Heart left ventricle (tissue), 16 donors: ENCODE measurements at regions not wholly inside any gene's neighbourhood (a gene's known extent, or its start where the extent isn't known, plus 50 kb on each side); places are given as distances from the start of the nearest gene placed in this dataset.

ENCODE experiments used
- ATAC-seq, 4 donors: fragments of 200-7000 bp; cut with Tn5 transposase; one replicate each; pipeline ENCODE4 v1.9.1; 2020 to 2022; ENCODE audit warnings: moderate library complexity in 4 of 4, mild to moderate bottlenecking in 3 of 4, moderate number of reproducible peaks in 1 of 4
- DNase-seq, 5 donors: peaks; one replicate each; pipeline ENCODE4 v3.0.0-alpha.2; 2020
- H3K27ac ChIP-seq, 12 donors: fragments of 200-600 bp; sonication (generic) in 4 of 12; one replicate each; pipeline versions ENCODE4 v1.5.0 to v1.8.0; 2016 to 2022; ENCODE audit warnings: mild to moderate bottlenecking in 2 of 12
- H3K27me3 ChIP-seq, 9 donors: fragments of 200-600 bp; sonication (generic) in 2 of 9; one replicate each; pipeline versions ENCODE4 v1.5.1 to v1.8.0; 2016 to 2022; ENCODE audit warnings: mild to moderate bottlenecking in 3 of 9
- H3K36me3 ChIP-seq, 9 donors: fragments of 200-600 bp; sonication (generic) in 2 of 9; one replicate each; pipeline versions ENCODE4 v1.5.0 to v1.8.0; 2018 to 2022; ENCODE audit warnings: mild to moderate bottlenecking in 2 of 9
- H3K4me1 ChIP-seq, 12 donors: fragments of 200-600 bp; sonication (generic) in 4 of 12; one replicate each; pipeline versions ENCODE4 v1.5.0 to v1.8.0; 2016 to 2022; ENCODE audit warnings: mild to moderate bottlenecking in 3 of 12
- H3K4me3 ChIP-seq, 12 donors: fragments of 200-600 bp; sonication (generic) in 4 of 12; one replicate each; pipeline versions ENCODE4 v1.5.0 to v1.8.0; 2017 to 2022; ENCODE audit warnings: mild to moderate bottlenecking in 9 of 12, moderate library complexity in 4 of 12
- H3K9me3 ChIP-seq, 12 donors: fragments of 200-600 bp; sonication (generic) in 4 of 12; one replicate each; pipeline versions ENCODE4 v1.5.0 to v1.8.0; 2016 to 2022; ENCODE audit warnings: mild to moderate bottlenecking in 1 of 12
- POLR2A ChIP-seq, 2 donors: fragments of 450-650 bp; IDR thresholded peaks; one replicate each; pipeline ENCODE4 v1.6.1; 2017; ENCODE audit warnings: antibody characterized with exemption in 2 of 2, mild to moderate bottlenecking in 2 of 2, moderate library complexity in 2 of 2
- WGBS, 4 donors: extraction: QIAGEN DNeasy Blood & Tissue Kit in 2 of 4; methylation state at CpG; one replicate each; pipeline versions ENCODE4 v1.1.5 to v1.1.7; 2013 to 2018; 5-methylcytosine and 5-hydroxymethylcytosine counted together
- intact Hi-C, 10 donors: fragments of 100-400 bp; cut with DNase I; formaldehyde crosslinking; loops; one replicate each; pipeline versions ENCODE4 v1.11.1 to v1.14.2; 2022
- TF ChIP-seq, protein P1 (sequence below), 12 donors: fragments of 200-600 bp; sonication (generic) in 4 of 12; IDR thresholded peaks; one replicate each; pipeline versions ENCODE4 v1.5.0 to v1.8.0; 2018 to 2022; ENCODE audit warnings: antibody characterized with exemption in 12 of 12, mild to moderate bottlenecking in 5 of 12
- donor health status: ischemic (EF 13 %, LVEDD 7.1; RV severe dilation, severe dysfunction).
- donor health status: healthy with polysubstance abuse.
- donor health status: DM: no; HTN: yes; CAD: no.
- donor health status: DM: no; HTN: no; CAD: no.
- donor health status: ischemic (EF 25% LVEDD 6.9; RV normal size, moderate dysfunction).
- donor health status: ischemic (EF 25% LVEDD 5.7; RV mildly dilated, moderate dysfunction).
- donor health status: healthy.
- donor health status: DM: yes; HTN: yes; CAD: no.
- donor health status: ischemic (EF 35%, LVEDD 5.7; RV mildly dilated, moderate dysfunction).
- donor health status: nonischemic (EF 11% LVEDD 7.7; RV severe dilation, severe dysfunction).
- donor health status: DM: yes; HTN: yes; CAD: no.
- donor health status: PGD.
- donor health status: ischemic (EF 29% LVEDD 5.4; RV normal size, mild dysfunction).
- donor health status: nonischemic (EF 23%, LVEDD 6.1; RV moderate dilation, normal function).

DNA sequence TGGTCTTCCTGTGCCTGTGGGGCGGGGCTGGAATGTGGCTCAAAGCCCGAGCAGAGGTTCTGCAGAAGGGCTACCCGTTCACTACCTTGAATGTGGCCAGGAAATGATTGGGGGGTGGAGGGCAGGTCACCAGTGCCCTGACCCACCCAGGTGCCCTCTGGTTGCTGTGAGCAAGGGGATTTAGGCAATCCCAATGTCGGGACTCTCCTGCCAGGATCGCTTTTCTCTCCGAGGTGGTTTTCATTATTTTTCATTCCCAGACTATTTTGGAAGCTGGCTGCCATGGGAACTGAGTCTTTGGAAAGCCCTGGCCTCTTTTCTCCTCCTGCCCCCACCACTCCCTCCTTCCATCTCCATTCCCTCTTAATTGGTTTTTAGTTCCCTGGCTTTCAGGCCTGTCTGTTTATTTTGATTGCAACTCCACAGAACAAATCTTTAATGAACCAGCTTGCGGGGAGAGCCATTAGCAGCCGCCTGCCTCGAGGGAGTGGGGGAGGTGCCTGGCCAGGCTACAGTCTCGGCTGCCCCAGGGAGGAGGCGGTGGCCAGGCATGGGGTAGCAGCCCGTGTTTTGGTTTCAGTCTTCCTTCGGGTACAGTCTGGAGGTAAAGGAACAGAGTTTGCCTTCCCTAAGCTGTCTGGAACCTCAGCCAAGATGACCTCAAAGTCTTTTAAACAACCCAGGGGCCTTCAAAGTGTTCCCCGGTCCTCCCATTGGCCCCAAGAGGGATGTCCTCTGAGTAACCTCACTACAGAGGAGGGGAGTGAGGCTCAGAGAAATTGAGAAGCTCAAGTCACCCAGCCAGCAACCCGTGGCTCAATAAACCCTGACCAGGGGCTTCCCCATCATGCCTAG lies 114.4 kb upstream of the HAAO start:
- H3K27me3 ChIP-seq, result no peaks in the 10 kb centered on the region
- no peak for TF ChIP-seq POLR2A (IDR thresholded peaks at IDR 0.05)
- TF ChIP-seq, protein P1, sequence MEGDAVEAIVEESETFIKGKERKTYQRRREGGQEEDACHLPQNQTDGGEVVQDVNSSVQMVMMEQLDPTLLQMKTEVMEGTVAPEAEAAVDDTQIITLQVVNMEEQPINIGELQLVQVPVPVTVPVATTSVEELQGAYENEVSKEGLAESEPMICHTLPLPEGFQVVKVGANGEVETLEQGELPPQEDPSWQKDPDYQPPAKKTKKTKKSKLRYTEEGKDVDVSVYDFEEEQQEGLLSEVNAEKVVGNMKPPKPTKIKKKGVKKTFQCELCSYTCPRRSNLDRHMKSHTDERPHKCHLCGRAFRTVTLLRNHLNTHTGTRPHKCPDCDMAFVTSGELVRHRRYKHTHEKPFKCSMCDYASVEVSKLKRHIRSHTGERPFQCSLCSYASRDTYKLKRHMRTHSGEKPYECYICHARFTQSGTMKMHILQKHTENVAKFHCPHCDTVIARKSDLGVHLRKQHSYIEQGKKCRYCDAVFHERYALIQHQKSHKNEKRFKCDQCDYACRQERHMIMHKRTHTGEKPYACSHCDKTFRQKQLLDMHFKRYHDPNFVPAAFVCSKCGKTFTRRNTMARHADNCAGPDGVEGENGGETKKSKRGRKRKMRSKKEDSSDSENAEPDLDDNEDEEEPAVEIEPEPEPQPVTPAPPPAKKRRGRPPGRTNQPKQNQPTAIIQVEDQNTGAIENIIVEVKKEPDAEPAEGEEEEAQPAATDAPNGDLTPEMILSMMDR (IDR thresholded peaks at IDR 0.05), result no peak
- no peaks in the 10 kb centered on the region for H3K36me3 ChIP-seq
- ATAC-seq (peak; percentile 52 to 72 (median 71)), DNase-seq (peak; percentile 55 to 81 (median 65))
- 36 to 47% (median 46%) methylated on average over 13 to 15 of the region's 15 CpGs for WGBS, 4 donors
- intact Hi-C loops, result loop anchor here in 2 of 10 donors (1.0 to 5.0 kb wide), 3 partner anchors 18 to 47 kb away; no protein-coding TSS in a partner anchor
- peak overlapping the region; percentile 57 to 90 (median 76) for H3K27ac ChIP-seq
- peaks cover 5 to 73% (median 53%) of the 10 kb centered on the region in 12 donors for H3K4me1 ChIP-seq
- peak overlapping the region in 5 of 12 donors; percentile 9 to 31 (median 14) for H3K4me3 ChIP-seq
- no peaks in the 10 kb centered on the region for H3K9me3 ChIP-seq

GRCh38 chr2:42906111-42906556 lies 113.8 kb upstream of the HAAO start:
- peak in 1 of 4 donors; percentile 4 for ATAC-seq
- no peak for DNase-seq
- Histone ChIP-seq H3K4me3 (peak overlapping the region in 5 of 12 donors; percentile 8 to 31 (median 12)), H3K9me3 (no peaks in the 10 kb centered on the region), H3K27me3 (no peaks in the 10 kb centered on the region), H3K27ac (peak overlapping the region; percentile 57 to 90 (median 76)), H3K4me1 (peaks cover 5 to 74% (median 55%) of the 10 kb centered on the region in 12 donors), H3K36me3 (no peaks in the 10 kb centered on the region)
- 29 to 62% (median 50%) methylated on average over 4 of the region's 4 CpGs for WGBS, 4 donors
- intact Hi-C loops, result loop anchor here in 2 of 10 donors (1.0 to 5.0 kb wide), 3 partner anchors 19 to 47 kb away; no protein-coding TSS in a partner anchor
- TF ChIP-seq, protein P1 (IDR thresholded peaks at IDR 0.05), result no peak
- no peak for TF ChIP-seq POLR2A (IDR thresholded peaks at IDR 0.05)

DNA sequence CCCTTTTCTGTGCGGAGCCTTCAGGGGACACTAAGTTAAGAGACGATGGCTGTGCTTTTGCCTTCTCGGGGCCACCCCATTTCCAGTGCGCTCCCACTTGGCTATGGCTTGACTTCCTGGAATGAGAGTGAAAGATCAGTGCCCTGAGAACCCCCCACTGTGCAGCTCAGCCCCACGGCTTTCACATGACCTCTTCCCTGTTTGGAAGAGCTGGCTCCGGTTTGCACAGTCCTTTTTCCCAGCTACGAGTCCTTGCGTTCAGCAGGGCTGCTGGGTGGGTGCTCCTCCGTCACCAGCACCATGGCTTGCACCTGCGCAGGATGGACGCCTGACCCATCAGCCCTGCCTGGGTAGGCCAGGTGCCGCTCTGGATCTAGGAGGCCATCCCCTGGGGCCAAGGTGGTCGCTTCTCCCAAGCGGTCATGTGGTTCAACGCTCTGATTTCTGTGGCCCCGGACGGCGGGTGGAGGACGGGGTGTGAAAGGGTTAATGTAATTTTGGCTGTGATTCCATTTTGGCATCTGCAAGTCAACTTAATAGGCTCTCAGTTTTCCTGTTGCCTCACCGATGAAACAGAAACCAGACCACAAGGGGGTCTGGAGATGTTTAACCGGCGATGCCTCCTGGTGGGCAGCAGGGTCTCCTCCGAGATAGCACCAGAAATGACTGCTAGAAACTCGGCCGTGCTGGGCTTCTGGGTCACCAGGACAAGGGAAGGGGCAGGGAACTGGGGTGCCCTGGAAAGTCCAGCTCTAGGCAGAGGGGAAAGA lies 113.1 kb upstream of the HAAO start:
- 41 to 51% (median 45%) methylated on average over 25 of the region's 25 CpGs for WGBS, 4 donors
- Histone ChIP-seq H3K4me1 (peaks cover 5 to 71% (median 59%) of the 10 kb centered on the region in 12 donors), H3K27ac (peak overlapping the region; percentile 57 to 90 (median 76)), H3K9me3 (no peaks in the 10 kb centered on the region), H3K36me3 (no peaks in the 10 kb centered on the region), H3K4me3 (peak overlapping the region in 5 of 12 donors; percentile 8 to 31 (median 12)), H3K27me3 (no peaks in the 10 kb centered on the region)
- ATAC-seq (peak in 3 of 4 donors; percentile 1 to 63 (median 15)), DNase-seq (peak in 2 of 5 donors; percentile 50 to 57)
- intact Hi-C loops, result loop anchor here in 3 of 10 donors (1.0 to 5.0 kb wide), 4 partner anchors 19 to 47 kb away; no protein-coding TSS in a partner anchor
- TF ChIP-seq, protein P1 (IDR thresholded peaks at IDR 0.05), result peak in 9 of 12 donors; percentile 23 to 62 (median 43)
- TF ChIP-seq POLR2A (IDR thresholded peaks at IDR 0.05), result no peak
